GM18519 (cell line): ENCODE measurements at regions not wholly inside any gene's neighbourhood (a gene's known extent, or its start where the extent isn't known, plus 50 kb on each side); places are given as distances from the start of the nearest gene placed in this dataset.

Experiments
- ATAC-seq: cut with Tn5 transposase; IDR thresholded peaks from one replicate; pipeline ENCODE4 v1.9.1; 2021; ENCODE audit warnings: mild to moderate bottlenecking, moderate library complexity; ENCODE audit not compliant: unreplicated experiment, low FRiP score

DNA sequence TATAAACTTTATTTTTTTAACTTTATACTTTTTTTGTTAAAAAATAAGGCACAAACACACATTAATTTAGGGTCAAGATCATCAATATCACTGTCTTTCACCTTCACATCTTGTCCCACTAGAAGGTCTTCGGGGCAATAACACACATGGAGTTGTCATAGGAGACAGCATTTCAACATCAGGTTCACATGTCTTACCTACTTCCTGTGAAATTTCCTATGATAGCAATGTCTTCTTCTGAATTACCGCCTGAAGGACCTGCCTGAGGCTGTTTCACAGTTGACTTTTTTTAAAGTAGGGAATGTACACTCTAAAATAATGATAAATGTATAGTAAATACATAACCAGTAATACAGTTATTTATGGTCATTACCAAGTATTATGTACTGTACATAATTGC lies 559.4 kb downstream of the PLPP3 start:
- no peak for ATAC-seq

DNA sequence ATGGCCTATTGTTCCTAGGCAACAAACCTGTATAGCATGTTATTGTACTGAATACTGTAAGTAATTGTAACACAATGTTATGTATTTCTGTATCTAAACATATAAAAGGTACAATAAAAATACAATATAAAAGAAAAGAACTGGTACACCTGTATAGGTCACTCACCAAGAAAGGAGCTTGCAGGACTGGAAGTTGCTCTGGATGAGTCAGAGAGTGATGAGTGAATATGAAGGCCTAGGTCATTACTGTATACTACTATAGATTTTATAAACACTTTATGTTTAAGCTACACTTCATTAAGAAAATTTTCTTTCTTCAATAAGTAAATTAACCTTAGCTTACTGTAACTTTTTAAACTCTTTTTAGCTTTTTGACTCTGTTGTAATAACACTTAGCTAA lies 559.9 kb downstream of the PLPP3 start:
- no peak for ATAC-seq

DNA sequence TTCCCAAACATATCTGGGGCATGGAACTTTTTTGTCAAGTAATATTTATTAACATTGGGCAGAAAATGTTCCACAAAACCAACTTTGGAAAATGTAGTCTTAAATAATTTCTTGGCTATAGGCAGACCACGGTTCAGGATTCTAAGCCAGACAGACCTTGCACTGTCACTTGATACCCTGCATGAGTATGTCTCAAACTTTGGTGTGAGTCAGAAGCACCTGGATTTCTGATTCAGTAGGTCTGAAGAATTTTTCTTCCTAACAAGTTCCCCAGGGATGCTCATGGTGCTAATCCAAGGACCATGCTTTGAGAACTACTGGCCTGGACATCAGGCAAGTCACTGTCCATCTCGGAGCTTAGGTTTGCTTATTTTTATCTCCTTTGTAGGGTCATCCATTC lies 562.0 kb downstream of the PLPP3 start:
- no peak for ATAC-seq

DNA sequence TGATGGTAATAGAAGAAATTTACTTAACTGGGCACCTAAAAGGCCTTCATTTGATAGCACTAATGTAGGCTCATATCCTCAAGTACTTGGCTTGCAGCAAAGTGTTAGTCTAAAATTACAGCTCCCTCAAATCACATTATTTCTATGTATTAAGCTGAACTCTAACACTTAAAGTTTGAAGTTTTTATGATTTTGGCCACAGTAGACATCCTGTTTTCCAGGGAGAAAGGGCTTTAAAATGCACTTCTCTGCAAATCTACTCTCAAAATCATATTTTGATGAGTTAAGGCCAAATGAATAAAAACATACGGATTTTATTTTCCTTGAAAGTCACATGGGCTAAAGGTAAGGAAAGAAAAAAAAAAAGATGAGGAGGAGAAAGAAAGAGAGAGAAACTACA lies 575.5 kb downstream of the PLPP3 start:
- ATAC-seq, result no peak

DNA sequence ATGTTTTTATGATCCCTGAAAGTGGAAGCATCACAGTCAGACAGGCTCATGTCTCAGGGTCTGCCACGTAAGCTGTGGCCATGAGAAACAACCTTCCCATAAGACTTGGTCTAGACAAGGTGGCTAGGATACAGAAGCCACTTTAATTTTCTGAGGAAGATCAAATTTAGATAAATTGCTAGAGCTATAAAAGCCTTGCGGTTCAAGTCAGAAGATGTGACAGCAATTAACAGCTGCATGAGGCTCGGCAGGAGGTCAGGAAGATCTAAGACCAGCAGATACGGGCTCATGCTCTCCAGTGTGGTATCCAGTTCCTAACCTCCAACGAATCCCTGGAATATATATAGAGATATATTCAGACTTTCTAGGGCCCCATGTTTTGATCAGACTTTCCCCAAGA lies 577.1 kb downstream of the PLPP3 start:
- no peak for ATAC-seq

DNA sequence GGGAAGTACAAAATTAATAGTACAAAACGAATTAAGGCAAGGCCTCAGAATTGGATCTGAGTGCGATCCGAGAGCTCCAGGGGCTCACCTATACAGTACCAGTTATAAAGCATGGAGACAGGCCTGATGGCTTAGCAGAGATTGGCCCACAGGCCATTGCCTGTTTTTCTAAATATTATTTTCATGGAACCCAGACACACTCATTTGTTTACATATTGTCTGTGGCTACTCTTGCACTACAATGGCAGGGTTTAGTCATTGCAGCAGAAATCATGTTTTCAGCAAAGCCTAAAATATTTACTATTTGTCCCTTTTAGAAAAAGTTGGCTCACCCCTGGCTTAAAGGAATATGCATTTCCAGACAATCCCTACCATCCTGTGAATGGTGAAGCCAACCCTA lies 578.9 kb downstream of the PLPP3 start:
- ATAC-seq, result no peak

DNA sequence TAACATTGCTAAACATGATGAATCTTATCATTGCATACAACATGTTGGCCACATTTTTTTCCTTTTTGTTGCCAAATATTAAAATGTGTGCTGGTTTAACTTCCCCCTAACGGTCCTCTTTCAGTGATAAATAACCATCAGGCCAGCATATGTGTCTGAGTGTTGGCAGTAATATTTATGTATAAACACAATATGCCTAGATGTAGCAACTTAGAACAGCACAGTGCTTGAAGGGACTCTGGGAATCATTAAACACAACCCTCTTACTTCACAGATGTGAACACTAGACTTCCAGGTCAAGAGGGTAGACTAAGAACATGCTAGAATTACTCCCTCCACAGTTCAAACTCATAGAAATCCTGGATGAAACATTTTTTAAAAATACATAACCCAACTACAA lies 581.8 kb downstream of the PLPP3 start:
- ATAC-seq, result no peak

DNA sequence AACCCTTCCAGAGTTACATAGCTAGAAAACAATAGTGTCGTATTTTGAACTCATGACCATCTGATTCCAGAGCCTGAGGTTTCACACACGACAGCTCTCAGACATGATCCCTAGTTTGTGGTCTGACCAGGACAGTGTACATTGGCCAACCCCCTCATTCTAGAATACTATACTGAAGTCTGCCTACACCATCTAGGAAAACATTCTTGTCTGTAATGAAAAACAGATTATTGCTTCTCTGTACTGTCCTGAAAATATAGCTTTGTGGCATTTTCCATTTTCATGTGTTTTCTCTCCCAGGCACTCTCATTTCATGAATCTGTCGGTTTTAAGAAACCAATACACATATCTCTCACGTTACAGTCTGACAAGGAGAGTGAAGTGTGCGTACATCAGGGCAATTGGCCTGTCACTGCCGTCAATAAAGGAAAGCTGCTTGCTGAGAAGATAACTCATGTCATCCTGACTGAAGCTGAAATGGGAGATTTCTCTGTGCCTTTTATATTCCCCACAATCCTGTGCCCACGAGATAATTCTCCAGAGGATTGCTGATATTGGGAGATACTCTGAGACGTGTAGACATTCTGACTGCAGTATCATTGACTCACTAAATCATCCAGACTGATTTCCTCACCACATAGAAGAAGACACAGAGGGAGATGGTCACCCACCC lies 585.6 kb downstream of the PLPP3 start:
- no peak for ATAC-seq

DNA sequence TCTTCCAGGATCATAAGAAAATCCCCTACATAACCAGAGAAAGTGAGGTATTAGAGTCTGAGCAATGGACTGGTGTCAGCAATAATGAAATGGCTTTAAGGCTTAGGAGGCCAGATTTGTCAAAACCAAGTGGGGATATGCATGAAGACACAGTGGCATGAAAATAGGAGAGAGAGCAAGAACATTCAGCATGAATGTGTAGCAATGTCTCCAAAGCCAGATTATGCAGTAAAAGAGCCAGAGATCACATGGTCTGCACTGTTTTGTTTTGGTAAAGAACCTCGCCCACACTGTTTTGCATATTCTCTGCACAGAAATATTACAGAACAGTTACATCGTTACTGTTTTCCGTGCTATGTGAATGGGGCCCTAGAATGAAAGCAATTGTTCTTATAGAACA lies 589.4 kb downstream of the PLPP3 start:
- ATAC-seq, result no peak

DNA sequence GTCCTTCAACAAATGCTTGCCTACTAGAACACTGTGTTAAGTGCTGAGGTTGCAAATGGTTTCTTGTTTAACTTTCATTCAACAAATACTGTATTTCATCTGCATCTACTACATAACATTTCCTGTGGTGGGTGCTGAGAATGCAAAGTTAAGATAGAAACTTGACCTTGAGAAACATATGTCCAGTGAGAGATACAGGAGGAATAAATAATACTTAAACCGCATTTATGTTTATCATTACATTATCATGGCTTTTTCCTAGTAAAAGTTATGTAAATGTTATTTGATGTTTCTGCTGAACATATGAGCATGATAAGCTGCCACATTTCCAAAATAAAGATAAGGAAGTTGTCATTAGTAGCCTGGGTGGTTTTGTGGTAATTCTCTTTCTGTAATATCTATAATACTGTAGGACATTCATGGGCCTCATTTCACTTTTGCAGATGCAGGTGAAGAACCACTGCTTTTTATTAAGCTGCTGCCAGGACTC lies 590.4 kb downstream of the PLPP3 start:
- ATAC-seq, result no peak

DNA sequence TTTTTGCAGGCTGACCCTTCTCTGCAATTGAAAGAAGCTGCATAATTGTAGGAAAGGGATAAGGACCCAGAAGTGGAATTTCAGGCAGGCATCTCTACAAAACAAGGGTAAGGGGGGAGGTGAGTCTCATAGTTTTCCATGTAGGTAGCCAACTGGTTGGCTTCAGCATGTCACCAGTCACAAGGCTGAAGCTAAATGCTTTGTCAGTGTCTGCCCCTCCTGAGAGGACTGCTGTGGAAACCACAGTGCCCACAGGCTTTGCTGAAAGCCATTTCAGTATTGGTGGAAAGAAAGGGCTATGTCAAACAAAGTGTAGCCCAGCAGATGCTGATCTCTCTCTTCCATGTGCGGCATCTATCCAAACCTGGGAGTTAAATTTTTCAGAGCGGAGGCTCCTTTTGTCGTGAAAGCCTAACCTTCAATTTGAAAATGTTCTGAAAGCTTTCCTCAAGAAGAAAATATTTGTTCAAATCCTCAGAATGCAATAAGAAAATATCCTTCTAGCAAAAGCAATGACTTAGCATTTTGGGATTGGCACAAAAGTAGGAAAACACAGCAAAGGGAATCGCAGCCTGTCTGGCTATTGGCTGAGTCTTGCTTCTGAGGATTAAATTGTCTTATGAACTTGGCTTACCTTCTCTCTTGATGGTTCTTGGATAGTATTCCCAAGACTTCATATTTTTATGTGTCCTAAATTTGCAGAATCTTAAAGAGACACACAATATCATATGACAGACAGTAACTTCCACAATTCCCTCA lies 591.7 kb downstream of the PLPP3 start:
- no peak for ATAC-seq

DNA sequence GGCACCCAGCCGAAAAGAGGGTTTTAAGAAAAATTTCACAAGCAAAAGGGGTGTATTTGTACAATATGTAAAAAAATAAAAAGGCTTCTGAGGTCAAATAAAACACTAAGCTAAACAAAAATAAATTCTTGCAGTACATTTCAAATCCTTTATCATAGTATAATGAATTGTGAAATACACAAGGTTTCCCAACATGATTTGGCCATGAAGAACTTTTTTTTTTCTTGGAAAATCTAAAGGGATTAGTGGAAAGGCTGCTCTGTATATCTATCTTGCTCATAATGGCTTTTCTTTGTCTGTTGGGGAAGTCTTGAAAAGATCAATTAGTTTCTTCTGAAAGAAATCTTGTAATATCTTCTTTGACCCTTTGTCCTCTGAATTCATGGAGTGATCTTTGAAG lies 593.4 kb downstream of the PLPP3 start:
- no peak for ATAC-seq

DNA sequence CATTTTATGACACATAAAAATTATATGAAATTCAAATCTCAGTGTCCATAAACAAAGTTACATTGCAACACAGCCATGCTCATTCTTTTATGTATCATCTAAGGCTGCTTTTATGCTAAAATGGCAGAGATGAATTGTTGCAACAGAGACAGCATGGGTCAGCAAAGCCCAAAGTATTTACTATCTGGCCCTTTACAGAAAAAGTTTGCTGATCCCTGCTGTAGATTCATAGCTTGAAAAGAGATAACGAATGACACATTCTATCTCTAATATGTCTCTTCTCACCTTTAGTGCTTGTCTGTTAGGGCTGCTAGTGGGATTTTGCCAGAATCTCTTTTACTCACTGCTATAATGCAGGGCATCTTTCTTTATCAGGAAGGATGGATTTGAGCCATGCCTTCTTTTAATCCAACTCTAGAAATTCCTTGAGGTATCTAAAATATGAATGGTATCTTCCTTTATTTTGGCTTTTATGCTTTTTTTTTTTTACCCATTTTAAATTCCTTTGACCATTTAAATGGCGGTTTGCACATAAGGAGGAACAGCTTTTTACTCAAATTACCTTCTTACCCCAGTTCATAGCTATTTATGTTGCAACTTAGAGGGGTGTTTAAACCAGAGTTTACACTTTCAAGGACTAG lies 598.2 kb downstream of the PLPP3 start:
- ATAC-seq, result no peak

DNA sequence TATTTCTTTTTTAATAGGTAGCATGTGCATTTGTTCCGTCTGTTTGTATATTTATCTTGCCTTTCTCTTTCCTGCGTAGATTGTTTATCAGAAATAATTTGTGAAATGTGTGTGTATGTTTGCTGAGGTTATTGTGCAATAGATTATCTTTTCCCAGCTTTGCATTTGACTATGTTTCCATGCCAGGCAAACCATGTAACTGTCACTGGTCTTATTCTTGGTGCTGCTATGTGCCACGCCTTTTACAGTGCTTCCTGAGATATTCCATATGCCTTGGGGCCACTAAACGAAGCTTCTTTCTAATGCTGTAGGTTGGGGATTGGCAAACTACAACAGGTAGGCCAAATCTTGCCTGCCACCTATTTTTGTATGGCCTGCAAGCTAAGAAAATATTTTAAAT lies 598.8 kb downstream of the PLPP3 start:
- ATAC-seq, result no peak

DNA sequence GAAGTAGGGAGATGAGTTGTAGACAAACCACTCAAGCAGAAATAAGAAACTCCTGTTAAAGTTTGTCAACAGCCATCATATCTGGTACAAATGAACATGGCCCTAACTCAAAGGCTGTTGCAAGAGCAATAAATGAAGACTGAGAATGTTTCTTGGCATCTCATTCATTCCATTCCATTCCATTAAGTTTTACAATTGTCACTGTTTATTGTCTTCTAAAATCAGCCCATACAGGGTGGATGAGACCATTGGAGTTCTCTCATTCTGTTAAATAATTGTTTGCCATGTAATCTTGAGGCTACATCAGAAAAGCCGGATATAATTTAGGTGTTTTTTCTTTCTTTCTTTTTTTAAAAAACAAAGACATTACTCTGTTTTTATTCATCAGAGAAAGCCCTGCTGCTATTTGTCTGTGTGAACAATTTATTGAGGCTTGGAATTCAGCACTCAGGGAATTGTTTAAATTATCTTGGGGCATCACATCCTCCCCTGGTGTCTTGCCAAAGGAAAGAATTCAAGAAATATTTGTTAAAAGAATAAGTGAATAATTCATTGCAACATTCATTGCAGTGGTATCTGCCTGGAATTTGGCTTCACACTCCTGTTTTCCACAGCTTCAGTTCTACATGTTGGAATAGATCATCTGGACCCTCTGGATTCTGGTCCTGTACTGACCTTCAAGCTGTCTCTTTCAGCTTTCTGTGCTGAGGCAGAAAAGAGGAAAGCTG lies 604.5 kb downstream of the PLPP3 start:
- no peak for ATAC-seq

DNA sequence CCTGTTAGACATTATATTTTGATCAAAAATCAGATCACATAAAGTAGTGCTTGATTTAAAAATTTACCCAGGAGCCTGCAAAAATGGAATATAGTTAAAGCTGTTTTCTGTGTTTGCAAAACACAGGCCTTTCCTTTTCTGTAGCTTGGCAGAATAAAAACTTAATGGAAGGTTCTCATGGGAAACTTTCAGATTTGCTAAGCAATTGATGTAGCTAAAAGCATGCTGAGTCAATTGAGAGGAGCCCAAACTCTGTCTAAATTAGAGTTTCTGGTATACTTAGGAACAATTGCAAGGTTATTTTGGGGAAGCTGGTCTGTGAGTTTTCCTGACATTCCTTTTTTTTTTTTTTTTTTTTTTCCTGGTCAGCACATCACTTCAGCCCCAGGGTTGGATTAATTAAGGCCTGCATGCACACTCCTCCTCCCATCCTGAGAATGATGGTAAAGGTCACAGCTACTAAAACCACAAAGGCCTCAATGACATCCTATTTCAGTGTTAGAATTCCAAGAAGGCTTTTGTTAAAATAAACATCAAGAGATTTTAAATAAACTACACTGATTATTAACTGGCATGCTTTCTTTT lies 608.7 kb downstream of the PLPP3 start:
- no peak for ATAC-seq

DNA sequence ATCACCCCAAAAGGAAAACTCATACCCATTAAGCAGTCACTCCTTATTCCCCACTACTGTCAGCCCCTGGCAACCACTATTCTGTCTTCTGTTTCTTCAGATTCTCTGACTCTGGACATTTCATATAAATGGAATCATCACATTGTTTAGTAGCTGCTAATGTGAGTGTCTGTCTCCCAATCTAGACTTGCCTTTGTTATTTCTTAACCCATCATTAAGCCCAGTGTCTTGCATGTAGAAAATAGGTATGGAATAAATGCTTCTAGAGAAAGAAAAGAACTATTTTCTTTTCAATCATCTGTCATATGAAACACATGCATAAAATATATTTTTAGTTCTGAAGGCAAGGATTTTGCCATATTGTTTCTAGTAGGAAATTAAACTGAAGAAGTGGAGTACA lies 610.0 kb downstream of the PLPP3 start:
- ATAC-seq, result no peak

DNA sequence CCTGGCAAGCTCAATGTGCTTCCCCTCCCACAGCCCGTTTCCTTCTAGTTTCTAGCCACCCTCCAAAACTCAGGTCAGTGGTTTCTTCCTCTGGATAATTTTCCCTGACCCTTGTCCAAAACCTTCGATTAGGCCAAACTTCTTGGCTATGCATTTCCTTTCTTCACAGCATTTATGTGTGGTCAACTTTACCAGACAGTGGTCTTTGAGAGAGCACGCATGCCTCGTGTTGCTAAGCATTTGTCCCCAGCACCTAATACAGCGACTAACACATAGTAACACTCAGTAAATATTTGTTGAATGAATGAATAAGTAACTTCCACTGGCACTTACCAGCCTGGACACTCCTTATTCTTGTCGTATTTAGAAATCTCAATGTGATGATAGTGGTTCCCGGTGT lies 610.7 kb downstream of the PLPP3 start:
- ATAC-seq, result no peak

DNA sequence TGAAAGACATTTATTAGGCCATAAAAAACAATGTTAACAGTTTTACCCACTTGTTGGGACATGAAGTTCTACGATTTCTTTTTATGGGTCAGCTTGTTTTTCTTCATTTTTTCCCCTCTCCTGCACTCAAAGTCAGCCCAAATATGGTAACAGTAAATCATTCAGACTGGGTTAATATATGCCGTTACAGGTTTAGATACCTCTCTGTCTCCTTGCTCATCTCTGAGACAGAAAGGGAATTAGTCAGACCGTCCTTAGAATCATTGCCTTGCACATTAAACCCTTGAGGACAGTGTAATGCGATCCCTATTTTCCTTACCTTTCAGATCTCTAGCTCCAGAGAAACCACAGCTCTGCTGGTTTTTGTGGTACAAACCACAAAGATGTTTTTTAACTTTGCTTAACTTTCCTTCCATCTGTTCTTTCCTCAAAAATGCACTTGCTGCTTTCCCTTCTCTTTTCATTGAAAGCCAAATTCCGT lies 613.3 kb downstream of the PLPP3 start:
- ATAC-seq, result no peak

DNA sequence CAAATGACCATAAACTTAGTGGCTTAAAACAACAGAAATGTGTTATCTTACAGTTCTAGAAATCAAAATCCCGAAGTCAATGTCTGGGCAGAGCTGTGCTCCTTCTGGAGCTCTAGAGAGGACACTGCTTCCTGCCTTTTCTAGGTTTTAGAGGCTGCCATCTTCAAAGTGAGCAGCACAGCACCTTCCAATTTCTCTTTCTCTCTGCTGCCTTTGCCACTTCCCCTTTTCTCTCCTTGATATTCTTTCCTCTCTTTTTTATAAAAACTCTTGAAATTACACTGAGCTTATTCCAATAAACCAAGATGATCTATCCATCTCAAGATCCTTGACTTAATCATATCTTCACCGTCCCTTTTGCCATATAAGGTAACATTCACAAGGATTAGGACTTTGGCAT lies 616.9 kb downstream of the PLPP3 start:
- no peak for ATAC-seq

DNA sequence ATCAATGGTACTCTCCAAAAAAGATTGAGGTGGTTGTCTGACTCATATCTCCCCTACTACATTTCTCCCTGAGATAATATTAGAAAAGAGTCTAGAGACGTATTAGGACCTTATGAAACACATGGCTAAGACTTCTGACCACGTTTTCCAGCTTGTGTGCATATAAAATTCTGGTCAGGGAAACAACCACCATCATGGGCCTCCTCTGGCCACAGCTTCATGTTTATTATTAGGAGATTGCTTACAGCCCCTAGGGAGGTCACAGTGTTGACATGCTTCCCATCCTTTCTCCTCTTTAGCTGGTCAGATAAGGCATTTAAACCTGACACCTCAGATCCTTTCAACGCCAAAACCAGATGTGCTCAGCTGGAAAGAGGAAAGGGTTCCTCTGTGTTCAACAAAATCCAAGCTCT lies 620.2 kb downstream of the PLPP3 start:
- ATAC-seq, result no peak
